ENCODE measurements at regions not wholly inside any gene's neighbourhood (a gene's known extent, or its start where the extent isn't known, plus 50 kb on each side); places are given as distances from the start of the nearest gene placed in this dataset.

DNA sequence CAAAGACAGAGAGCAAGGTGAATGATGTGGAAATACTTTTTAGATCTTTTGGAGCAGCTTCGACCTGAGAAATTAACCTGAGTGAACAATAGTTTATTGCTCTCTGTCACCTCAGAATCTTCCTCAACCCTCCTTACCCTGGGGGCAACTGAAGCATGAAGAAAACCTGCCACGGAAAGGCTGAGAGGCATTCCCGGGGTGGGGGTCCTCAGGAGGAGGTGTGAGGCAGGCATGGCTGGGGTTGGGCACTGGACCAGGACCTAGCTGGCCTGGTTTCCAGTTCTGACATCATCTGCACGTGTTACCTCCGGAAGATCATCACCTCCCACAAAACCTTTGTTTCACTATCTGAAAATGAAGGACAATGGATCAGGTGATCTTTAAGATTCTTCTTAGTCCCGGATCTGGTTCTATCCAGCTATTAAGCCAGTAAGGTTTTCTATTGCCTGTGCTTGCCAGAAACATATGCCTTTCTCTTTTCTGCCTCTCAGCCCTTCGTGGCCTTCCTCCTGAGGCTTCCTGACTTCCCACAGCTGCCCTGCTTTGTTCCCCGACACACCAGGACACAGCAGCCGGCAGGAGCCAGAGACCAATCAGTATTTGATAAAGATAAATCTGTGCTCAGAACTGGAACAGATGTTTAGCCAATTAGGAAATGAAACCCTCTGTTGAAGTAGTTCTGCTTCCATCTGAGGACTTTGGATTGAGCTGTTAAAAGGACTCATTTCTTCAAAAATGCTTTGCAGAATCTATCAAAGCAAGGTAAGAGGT lies 232.5 kb downstream of the TDRD15 start:
- H3K9me3 ChIP-seq (ENCODE audit: control insufficient read depth in 1 of 2, insufficient read depth in 1 of 2, low read depth in 1 of 2, low read length in 2 of 2), result no peaks in the 10 kb centered on the region
- POLR2A ChIA-PET, result no interaction called here
- H4K20me1 ChIP-seq (ENCODE audit: insufficient read depth), result no peaks in the 10 kb centered on the region
- CTCF ChIA-PET, result no interaction called here
- no peaks in the 10 kb centered on the region for H3K36me3 ChIP-seq (ENCODE audit: control insufficient read depth in 1 of 2, insufficient read depth in 2 of 2, low read length in 2 of 2)
- H2AFZ ChIP-seq (ENCODE audit: low read depth, low read length, poor library complexity, severe bottlenecking), result no peak overlapping the region
- RAD21 ChIA-PET (ENCODE audit: low non-redundant PET in 1 of 2, low total read pairs in 2 of 2, uncharacterized antibody in 2 of 2, unreplicated experiment in 2 of 2), result no interaction called here
- TF ChIP-seq JUND (IDR thresholded peaks at IDR 0.05) (no peak), TCF7L2 (IDR thresholded peaks at IDR 0.05; ENCODE audit: borderline replicate concordance, extremely low read depth, insufficient read depth, insufficient read length) (no peak), ZNF274 (IDR thresholded peaks at IDR 0.05; ENCODE audit: low read depth, low read length) (no peak), POLR2AphosphoS5 (IDR thresholded peaks at IDR 0.05; ENCODE audit: low read depth, low read length) (no peak), ZFX (IDR thresholded peaks at IDR 0.05) (no peak), CBX3 (IDR thresholded peaks at IDR 0.05; ENCODE audit: low read depth) (no peak), ELF1 (IDR thresholded peaks at IDR 0.05; ENCODE audit: borderline replicate concordance, low read depth) (no peak), SP1 (IDR thresholded peaks at IDR 0.05; ENCODE audit: low read depth) (no peak), SIN3A (IDR thresholded peaks at IDR 0.05; ENCODE audit: low read depth) (no peak), FOSL1 (IDR thresholded peaks at IDR 0.05; ENCODE audit: low read depth) (no peak), POLR2A (IDR thresholded peaks at IDR 0.05; ENCODE audit: borderline replicate concordance, extremely low read depth, insufficient read depth, insufficient read length) (no peak), EZH2phosphoT487 (IDR thresholded peaks at IDR 0.05; ENCODE audit: borderline replicate concordance) (no peak), YY1 (IDR thresholded peaks at IDR 0.05; ENCODE audit: extremely low read depth, insufficient replicate concordance, low read depth, low read length) (no peak), CEBPB (IDR thresholded peaks at IDR 0.05; ENCODE audit: low read depth) (no peak), RAD21 (IDR thresholded peaks at IDR 0.05; ENCODE audit: low read depth) (no peak)
- TF ChIP-seq, protein P1, sequence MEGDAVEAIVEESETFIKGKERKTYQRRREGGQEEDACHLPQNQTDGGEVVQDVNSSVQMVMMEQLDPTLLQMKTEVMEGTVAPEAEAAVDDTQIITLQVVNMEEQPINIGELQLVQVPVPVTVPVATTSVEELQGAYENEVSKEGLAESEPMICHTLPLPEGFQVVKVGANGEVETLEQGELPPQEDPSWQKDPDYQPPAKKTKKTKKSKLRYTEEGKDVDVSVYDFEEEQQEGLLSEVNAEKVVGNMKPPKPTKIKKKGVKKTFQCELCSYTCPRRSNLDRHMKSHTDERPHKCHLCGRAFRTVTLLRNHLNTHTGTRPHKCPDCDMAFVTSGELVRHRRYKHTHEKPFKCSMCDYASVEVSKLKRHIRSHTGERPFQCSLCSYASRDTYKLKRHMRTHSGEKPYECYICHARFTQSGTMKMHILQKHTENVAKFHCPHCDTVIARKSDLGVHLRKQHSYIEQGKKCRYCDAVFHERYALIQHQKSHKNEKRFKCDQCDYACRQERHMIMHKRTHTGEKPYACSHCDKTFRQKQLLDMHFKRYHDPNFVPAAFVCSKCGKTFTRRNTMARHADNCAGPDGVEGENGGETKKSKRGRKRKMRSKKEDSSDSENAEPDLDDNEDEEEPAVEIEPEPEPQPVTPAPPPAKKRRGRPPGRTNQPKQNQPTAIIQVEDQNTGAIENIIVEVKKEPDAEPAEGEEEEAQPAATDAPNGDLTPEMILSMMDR (IDR thresholded peaks at IDR 0.05 in 2 of 3, conservative IDR thresholded peaks at IDR 0.05 in 1 of 3; ENCODE audit: borderline replicate concordance in 1 of 3, insufficient read depth in 1 of 3, low read depth in 2 of 3, low read length in 2 of 3), result no peak
- TF ChIP-seq, protein P2, sequence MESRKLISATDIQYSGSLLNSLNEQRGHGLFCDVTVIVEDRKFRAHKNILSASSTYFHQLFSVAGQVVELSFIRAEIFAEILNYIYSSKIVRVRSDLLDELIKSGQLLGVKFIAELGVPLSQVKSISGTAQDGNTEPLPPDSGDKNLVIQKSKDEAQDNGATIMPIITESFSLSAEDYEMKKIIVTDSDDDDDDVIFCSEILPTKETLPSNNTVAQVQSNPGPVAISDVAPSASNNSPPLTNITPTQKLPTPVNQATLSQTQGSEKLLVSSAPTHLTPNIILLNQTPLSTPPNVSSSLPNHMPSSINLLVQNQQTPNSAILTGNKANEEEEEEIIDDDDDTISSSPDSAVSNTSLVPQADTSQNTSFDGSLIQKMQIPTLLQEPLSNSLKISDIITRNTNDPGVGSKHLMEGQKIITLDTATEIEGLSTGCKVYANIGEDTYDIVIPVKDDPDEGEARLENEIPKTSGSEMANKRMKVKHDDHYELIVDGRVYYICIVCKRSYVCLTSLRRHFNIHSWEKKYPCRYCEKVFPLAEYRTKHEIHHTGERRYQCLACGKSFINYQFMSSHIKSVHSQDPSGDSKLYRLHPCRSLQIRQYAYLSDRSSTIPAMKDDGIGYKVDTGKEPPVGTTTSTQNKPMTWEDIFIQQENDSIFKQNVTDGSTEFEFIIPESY (IDR thresholded peaks at IDR 0.05; ENCODE audit: extremely low read depth, insufficient replicate concordance, low read length), result no peak
- TF ChIP-seq, protein P3, sequence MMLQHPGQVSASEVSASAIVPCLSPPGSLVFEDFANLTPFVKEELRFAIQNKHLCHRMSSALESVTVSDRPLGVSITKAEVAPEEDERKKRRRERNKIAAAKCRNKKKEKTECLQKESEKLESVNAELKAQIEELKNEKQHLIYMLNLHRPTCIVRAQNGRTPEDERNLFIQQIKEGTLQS (IDR thresholded peaks at IDR 0.05), result no peak
- TF ChIP-seq, protein P4, sequence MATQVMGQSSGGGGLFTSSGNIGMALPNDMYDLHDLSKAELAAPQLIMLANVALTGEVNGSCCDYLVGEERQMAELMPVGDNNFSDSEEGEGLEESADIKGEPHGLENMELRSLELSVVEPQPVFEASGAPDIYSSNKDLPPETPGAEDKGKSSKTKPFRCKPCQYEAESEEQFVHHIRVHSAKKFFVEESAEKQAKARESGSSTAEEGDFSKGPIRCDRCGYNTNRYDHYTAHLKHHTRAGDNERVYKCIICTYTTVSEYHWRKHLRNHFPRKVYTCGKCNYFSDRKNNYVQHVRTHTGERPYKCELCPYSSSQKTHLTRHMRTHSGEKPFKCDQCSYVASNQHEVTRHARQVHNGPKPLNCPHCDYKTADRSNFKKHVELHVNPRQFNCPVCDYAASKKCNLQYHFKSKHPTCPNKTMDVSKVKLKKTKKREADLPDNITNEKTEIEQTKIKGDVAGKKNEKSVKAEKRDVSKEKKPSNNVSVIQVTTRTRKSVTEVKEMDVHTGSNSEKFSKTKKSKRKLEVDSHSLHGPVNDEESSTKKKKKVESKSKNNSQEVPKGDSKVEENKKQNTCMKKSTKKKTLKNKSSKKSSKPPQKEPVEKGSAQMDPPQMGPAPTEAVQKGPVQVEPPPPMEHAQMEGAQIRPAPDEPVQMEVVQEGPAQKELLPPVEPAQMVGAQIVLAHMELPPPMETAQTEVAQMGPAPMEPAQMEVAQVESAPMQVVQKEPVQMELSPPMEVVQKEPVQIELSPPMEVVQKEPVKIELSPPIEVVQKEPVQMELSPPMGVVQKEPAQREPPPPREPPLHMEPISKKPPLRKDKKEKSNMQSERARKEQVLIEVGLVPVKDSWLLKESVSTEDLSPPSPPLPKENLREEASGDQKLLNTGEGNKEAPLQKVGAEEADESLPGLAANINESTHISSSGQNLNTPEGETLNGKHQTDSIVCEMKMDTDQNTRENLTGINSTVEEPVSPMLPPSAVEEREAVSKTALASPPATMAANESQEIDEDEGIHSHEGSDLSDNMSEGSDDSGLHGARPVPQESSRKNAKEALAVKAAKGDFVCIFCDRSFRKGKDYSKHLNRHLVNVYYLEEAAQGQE (IDR thresholded peaks at IDR 0.05; ENCODE audit: low read depth), result no peak
- H3K27me3 ChIP-seq (ENCODE audit: insufficient read depth, low read length), result no peaks in the 10 kb centered on the region
- BruUV-seq (replicated peaks), result no TSS peak
- no peak for DNase-seq (ENCODE audit: low read depth, low spot score)
- no peak overlapping the region for H3K4me2 ChIP-seq (ENCODE audit: low read length)
- intact Hi-C loops (cut with micrococcal nuclease), result no loop called here
- H3K79me2 ChIP-seq (ENCODE audit: insufficient read depth, low read length), result no peaks in the 10 kb centered on the region
- ATAC-seq, result no peak
- no peak overlapping the region for H3K4me3 ChIP-seq (replicated peaks in 1 of 2; ENCODE audit: low read depth in 1 of 2, low read length in 2 of 2)
- no peaks in the 10 kb centered on the region for H3K4me1 ChIP-seq (ENCODE audit: control insufficient read depth in 1 of 2, insufficient read depth in 2 of 2, low read length in 2 of 2)
- H3K9ac ChIP-seq (ENCODE audit: low read length), result no peak overlapping the region
- no peaks in the 10 kb centered on the region for H3K9me2 ChIP-seq (ENCODE audit: insufficient read depth)
- no peak overlapping the region for H3K27ac ChIP-seq (ENCODE audit: low read depth, low read length)
